Activated naive CD8-positive, alpha-beta T cell treated with anti-CD3 and anti-CD28 coated beads, Interleukin-2, amount 10 ng/mL, durations not matched to agents 7 days and 5 days (primary cell): ENCODE measurements at regions not wholly inside any gene's neighbourhood (a gene's known extent, or its start where the extent isn't known, plus 50 kb on each side); places are given as distances from the start of the nearest gene placed in this dataset.
A peak's percentile ranks its signal among the peaks of the same experiment; 100 is the strongest.

Experiments used
- ATAC-seq: fragments of 150-1000 bp; cut with Tn5 transposase; one replicate; pipeline ENCODE4 v1.10.0; 2021; ENCODE audit warnings: low read depth, moderate library complexity
- POLR2A ChIA-PET: fragments of 350-600 bp; sonication (Branson Sonifier 250); formaldehyde crosslinking; loops from one replicate; lab custom pipeline; 2021; ENCODE audit warnings: antibody characterized with exemption; lab: Charles Lee
- DNase-seq: peaks from one replicate; pipeline ENCODE4 v3.0.0; 2021
- H3K27ac Mint-ChIP-seq: one replicate; pipeline ENCODE4 v1.8.0; 2022; ENCODE audit warnings: mild to moderate bottlenecking, mixed read lengths
- H3K27me3 Mint-ChIP-seq: one replicate; pipeline ENCODE4 v1.8.0; 2022; ENCODE audit warnings: mild to moderate bottlenecking, moderate library complexity, mixed read lengths
- H3K36me3 Mint-ChIP-seq: one replicate; pipeline ENCODE4 v1.8.0; 2021; ENCODE audit warnings: mild to moderate bottlenecking, mixed read lengths
- H3K4me1 Mint-ChIP-seq: one replicate; pipeline ENCODE4 v1.8.0; 2021; ENCODE audit warnings: mixed read lengths
- H3K4me3 Mint-ChIP-seq: one replicate; pipeline ENCODE4 v1.8.0; 2022; ENCODE audit warnings: mild to moderate bottlenecking, moderate library complexity, mixed read lengths
- H3K9me3 Mint-ChIP-seq: one replicate; pipeline ENCODE4 v1.8.0; 2021; ENCODE audit warnings: mixed read lengths

- Mint-ChIP-seq H3K4me1 (no peaks in the 10 kb centered on the region), H3K36me3 (no peaks in the 10 kb centered on the region), H3K9me3 (no peaks in the 10 kb centered on the region), H3K27ac (no peak overlapping the region), H3K4me3 (no peak overlapping the region), H3K27me3 (no peaks in the 10 kb centered on the region)
- POLR2A ChIA-PET, result no interaction called here
- DNase-seq (no peak), ATAC-seq (no peak)
Observed at GRCh38 chr2:67828066-67828465, 234.7 kb downstream of the C1D start.

GRCh38 chr2:67829470-67829869 is 233.3 kb downstream of the C1D start:
- Mint-ChIP-seq H3K27me3 (no peaks in the 10 kb centered on the region), H3K4me1 (no peaks in the 10 kb centered on the region), H3K36me3 (no peaks in the 10 kb centered on the region), H3K27ac (no peak overlapping the region), H3K9me3 (no peaks in the 10 kb centered on the region), H3K4me3 (no peak overlapping the region)
- ATAC-seq (no peak), DNase-seq (no peak)
- POLR2A ChIA-PET, result no interaction called here

- Mint-ChIP-seq H3K36me3 (no peaks in the 10 kb centered on the region), H3K4me3 (no peak overlapping the region), H3K27me3 (no peaks in the 10 kb centered on the region), H3K9me3 (no peaks in the 10 kb centered on the region), H3K4me1 (no peaks in the 10 kb centered on the region), H3K27ac (no peak overlapping the region)
- POLR2A ChIA-PET, result no interaction called here
- no peak for ATAC-seq
- DNase-seq, result no peak
Observed at GRCh38 chr2:67833632-67834031, 229.2 kb downstream of the C1D start.

- no peaks in the 10 kb centered on the region for H3K9me3 Mint-ChIP-seq
- H3K4me3 Mint-ChIP-seq, result no peak overlapping the region
- H3K4me1 Mint-ChIP-seq, result no peaks in the 10 kb centered on the region
- H3K27ac Mint-ChIP-seq, result no peak overlapping the region
- H3K27me3 Mint-ChIP-seq, result no peaks in the 10 kb centered on the region
- POLR2A ChIA-PET, result no interaction called here
- no peaks in the 10 kb centered on the region for H3K36me3 Mint-ChIP-seq
- DNase-seq, result no peak
- ATAC-seq, result no peak
Observed at GRCh38 chr2:67834482-67834881, 228.3 kb downstream of the C1D start.

GRCh38 chr2:67835266-67835665 is 227.5 kb downstream of the C1D start:
- Mint-ChIP-seq H3K36me3 (no peaks in the 10 kb centered on the region), H3K27me3 (no peaks in the 10 kb centered on the region), H3K9me3 (no peaks in the 10 kb centered on the region), H3K4me1 (no peaks in the 10 kb centered on the region), H3K27ac (no peak overlapping the region), H3K4me3 (no peak overlapping the region)
- no peak for DNase-seq
- ATAC-seq, result no peak
- POLR2A ChIA-PET, result no interaction called here

- Mint-ChIP-seq H3K36me3 (no peaks in the 10 kb centered on the region), H3K4me3 (no peak overlapping the region), H3K27ac (no peak overlapping the region), H3K9me3 (no peaks in the 10 kb centered on the region), H3K27me3 (no peaks in the 10 kb centered on the region), H3K4me1 (no peaks in the 10 kb centered on the region)
- POLR2A ChIA-PET, result no interaction called here
- ATAC-seq, result no peak
- DNase-seq, result no peak
Observed at GRCh38 chr2:67836866-67837265, 225.9 kb downstream of the C1D start.

- POLR2A ChIA-PET, result no interaction called here
- Mint-ChIP-seq H3K4me1 (no peaks in the 10 kb centered on the region), H3K27ac (no peak overlapping the region), H3K9me3 (no peaks in the 10 kb centered on the region), H3K27me3 (no peaks in the 10 kb centered on the region), H3K36me3 (no peaks in the 10 kb centered on the region), H3K4me3 (no peak overlapping the region)
- DNase-seq (no peak), ATAC-seq (no peak)
Observed at GRCh38 chr2:67838205-67838604, 224.6 kb downstream of the C1D start.

- no peak overlapping the region for H3K4me3 Mint-ChIP-seq
- H3K9me3 Mint-ChIP-seq, result no peaks in the 10 kb centered on the region
- no peaks in the 10 kb centered on the region for H3K36me3 Mint-ChIP-seq
- no peaks in the 10 kb centered on the region for H3K4me1 Mint-ChIP-seq
- POLR2A ChIA-PET, result no interaction called here
- no peak overlapping the region for H3K27ac Mint-ChIP-seq
- peaks cover 3% of the 10 kb centered on the region for H3K27me3 Mint-ChIP-seq
- DNase-seq, result no peak
- no peak for ATAC-seq
Observed at GRCh38 chr2:67839242-67839641, 223.6 kb downstream of the C1D start.

GRCh38 chr2:67839668-67840067 is 223.1 kb downstream of the C1D start:
- H3K4me1 Mint-ChIP-seq, result no peaks in the 10 kb centered on the region
- POLR2A ChIA-PET, result no interaction called here

GRCh38 chr2:67840460-67841068 is 222.2 kb downstream of the C1D start:
- Mint-ChIP-seq H3K27ac (no peak overlapping the region), H3K27me3 (peaks cover 3% of the 10 kb centered on the region), H3K9me3 (no peaks in the 10 kb centered on the region), H3K4me1 (no peaks in the 10 kb centered on the region), H3K36me3 (no peaks in the 10 kb centered on the region), H3K4me3 (no peak overlapping the region)
- POLR2A ChIA-PET, result no interaction called here
- no peak for ATAC-seq
- peak; percentile 36 for DNase-seq

More at GRCh38 chr2:67839668-67840067, 223.1 kb downstream of the C1D start:
- peaks cover 3% of the 10 kb centered on the region for H3K27me3 Mint-ChIP-seq
- no peak for DNase-seq
- no peak overlapping the region for H3K4me3 Mint-ChIP-seq
- ATAC-seq, result no peak
- no peak overlapping the region for H3K27ac Mint-ChIP-seq
- no peaks in the 10 kb centered on the region for H3K36me3 Mint-ChIP-seq
- H3K9me3 Mint-ChIP-seq, result no peaks in the 10 kb centered on the region

- Mint-ChIP-seq H3K27me3 (peaks cover 3% of the 10 kb centered on the region), H3K9me3 (no peaks in the 10 kb centered on the region), H3K4me3 (no peak overlapping the region), H3K27ac (no peak overlapping the region), H3K36me3 (no peaks in the 10 kb centered on the region), H3K4me1 (no peaks in the 10 kb centered on the region)
- DNase-seq (no peak), ATAC-seq (no peak)
- POLR2A ChIA-PET, result no interaction called here
Observed at GRCh38 chr2:67841711-67842110, 221.1 kb downstream of the C1D start.

- Mint-ChIP-seq H3K27me3 (peaks cover 3% of the 10 kb centered on the region), H3K4me3 (no peak overlapping the region), H3K36me3 (no peaks in the 10 kb centered on the region), H3K9me3 (no peaks in the 10 kb centered on the region), H3K27ac (no peak overlapping the region), H3K4me1 (no peaks in the 10 kb centered on the region)
- DNase-seq, result no peak
- POLR2A ChIA-PET, result no interaction called here
- ATAC-seq, result no peak
Observed at GRCh38 chr2:67842375-67842959, 220.3 kb downstream of the C1D start.

- Mint-ChIP-seq H3K27ac (no peak overlapping the region), H3K27me3 (peaks cover 3% of the 10 kb centered on the region), H3K36me3 (no peaks in the 10 kb centered on the region), H3K4me1 (no peaks in the 10 kb centered on the region), H3K4me3 (no peak overlapping the region), H3K9me3 (no peaks in the 10 kb centered on the region)
- DNase-seq (no peak), ATAC-seq (no peak)
- POLR2A ChIA-PET, result no interaction called here
Observed at GRCh38 chr2:67844024-67844540, 218.7 kb downstream of the C1D start.

- no peak overlapping the region for H3K27ac Mint-ChIP-seq
- peaks cover 3% of the 10 kb centered on the region for H3K27me3 Mint-ChIP-seq
- no peak overlapping the region for H3K4me3 Mint-ChIP-seq
- DNase-seq (no peak), ATAC-seq (no peak)
- no peaks in the 10 kb centered on the region for H3K4me1 Mint-ChIP-seq
- H3K9me3 Mint-ChIP-seq, result no peaks in the 10 kb centered on the region
- POLR2A ChIA-PET, result no interaction called here
- H3K36me3 Mint-ChIP-seq, result no peaks in the 10 kb centered on the region
Observed at GRCh38 chr2:67845621-67846369, 217.0 kb downstream of the C1D start.
